Breast epithelium (tissue), 3 donors: ENCODE measurements at regions not wholly inside any gene's neighbourhood (a gene's known extent, or its start where the extent isn't known, plus 50 kb on each side); places are given as distances from the start of the nearest gene placed in this dataset.

Experiments used
- CTCF ChIP-seq, 3 donors: fragments of 450-650 bp; IDR thresholded peaks; one replicate each; pipeline ENCODE4 v1.5.1; 2016 to 2017; ENCODE audit warnings: antibody characterized with exemption in 3 of 3, mild to moderate bottlenecking in 3 of 3, moderate library complexity in 3 of 3
- POLR2A ChIP-seq: fragments of 450-650 bp; IDR thresholded peaks from one replicate; pipeline ENCODE4 v1.6.1; 2016; ENCODE audit warnings: antibody characterized with exemption, mild to moderate bottlenecking, moderate library complexity
- POLR2AphosphoS5 ChIP-seq, 3 donors: sonication (generic); formaldehyde crosslinking; IDR thresholded peaks; one replicate each; pipeline ENCODE4 v1.6.1; 2017; ENCODE audit warnings: antibody characterized with exemption in 3 of 3

DNA sequence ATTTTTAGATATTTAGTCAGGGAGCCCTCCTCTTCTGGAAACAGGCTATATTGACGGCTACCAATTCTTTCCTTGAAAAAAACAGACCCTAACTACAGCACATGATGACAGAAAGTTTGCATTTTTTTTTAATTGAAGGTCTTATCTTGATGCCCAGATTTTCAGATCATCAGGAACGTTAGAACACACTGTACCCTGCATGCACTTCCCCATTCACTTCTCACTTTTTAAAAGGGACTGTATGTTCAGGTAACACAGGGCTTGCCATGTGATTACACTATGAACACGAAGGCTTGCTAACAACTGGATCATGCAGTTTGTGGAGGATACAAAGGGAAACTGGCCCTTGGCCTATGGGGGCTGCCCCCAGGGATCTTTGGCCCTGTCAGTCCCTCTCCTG, 92.6 kb downstream of the RPS29 start:
- no peak for TF ChIP-seq CTCF (IDR thresholded peaks at IDR 0.05)
- no peak for TF ChIP-seq POLR2AphosphoS5 (IDR thresholded peaks at IDR 0.05)
- no peak for TF ChIP-seq POLR2A
